ENCODE measurements at regions not wholly inside any gene's neighbourhood (a gene's known extent, or its start where the extent isn't known, plus 50 kb on each side); places are given as distances from the start of the nearest gene placed in this dataset.

DNA sequence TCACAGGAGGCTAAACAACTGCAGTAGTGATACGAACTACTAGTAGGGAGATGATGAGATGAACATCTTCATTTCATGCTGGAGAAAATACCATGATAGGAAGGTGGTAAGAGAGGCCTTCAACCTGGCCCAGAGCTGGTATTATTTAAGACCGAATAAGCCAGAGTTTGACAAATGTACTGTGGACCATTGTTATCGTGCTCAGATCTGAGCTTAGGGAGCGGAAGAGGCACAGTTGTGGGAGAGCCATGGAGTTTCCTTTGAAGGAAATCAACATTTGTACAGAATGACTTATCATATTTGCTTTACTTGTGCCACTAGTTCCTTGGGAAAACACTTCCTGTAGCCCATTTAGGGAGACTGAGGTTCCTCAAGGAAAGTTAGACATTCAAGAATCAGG lies 260.6 kb upstream of the TNP1 start:
- Histone ChIP-seq H3K27me3 (ENCODE audit: control insufficient read depth, insufficient read depth, low read length) (no peaks in the 10 kb centered on the region), H3K36me3 (ENCODE audit: control insufficient read depth, insufficient read depth, low read length) (no peaks in the 10 kb centered on the region), H3K4me3 (ENCODE audit: low read depth, low read length) (no peak overlapping the region)
- FAIRE-seq = no peak
- DNase-seq (ENCODE audit: low read depth) = no peak
- TF ChIP-seq, protein P1, sequence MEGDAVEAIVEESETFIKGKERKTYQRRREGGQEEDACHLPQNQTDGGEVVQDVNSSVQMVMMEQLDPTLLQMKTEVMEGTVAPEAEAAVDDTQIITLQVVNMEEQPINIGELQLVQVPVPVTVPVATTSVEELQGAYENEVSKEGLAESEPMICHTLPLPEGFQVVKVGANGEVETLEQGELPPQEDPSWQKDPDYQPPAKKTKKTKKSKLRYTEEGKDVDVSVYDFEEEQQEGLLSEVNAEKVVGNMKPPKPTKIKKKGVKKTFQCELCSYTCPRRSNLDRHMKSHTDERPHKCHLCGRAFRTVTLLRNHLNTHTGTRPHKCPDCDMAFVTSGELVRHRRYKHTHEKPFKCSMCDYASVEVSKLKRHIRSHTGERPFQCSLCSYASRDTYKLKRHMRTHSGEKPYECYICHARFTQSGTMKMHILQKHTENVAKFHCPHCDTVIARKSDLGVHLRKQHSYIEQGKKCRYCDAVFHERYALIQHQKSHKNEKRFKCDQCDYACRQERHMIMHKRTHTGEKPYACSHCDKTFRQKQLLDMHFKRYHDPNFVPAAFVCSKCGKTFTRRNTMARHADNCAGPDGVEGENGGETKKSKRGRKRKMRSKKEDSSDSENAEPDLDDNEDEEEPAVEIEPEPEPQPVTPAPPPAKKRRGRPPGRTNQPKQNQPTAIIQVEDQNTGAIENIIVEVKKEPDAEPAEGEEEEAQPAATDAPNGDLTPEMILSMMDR (IDR thresholded peaks at IDR 0.05; ENCODE audit: insufficient read depth, low read length, severe bottlenecking) = no peak

DNA sequence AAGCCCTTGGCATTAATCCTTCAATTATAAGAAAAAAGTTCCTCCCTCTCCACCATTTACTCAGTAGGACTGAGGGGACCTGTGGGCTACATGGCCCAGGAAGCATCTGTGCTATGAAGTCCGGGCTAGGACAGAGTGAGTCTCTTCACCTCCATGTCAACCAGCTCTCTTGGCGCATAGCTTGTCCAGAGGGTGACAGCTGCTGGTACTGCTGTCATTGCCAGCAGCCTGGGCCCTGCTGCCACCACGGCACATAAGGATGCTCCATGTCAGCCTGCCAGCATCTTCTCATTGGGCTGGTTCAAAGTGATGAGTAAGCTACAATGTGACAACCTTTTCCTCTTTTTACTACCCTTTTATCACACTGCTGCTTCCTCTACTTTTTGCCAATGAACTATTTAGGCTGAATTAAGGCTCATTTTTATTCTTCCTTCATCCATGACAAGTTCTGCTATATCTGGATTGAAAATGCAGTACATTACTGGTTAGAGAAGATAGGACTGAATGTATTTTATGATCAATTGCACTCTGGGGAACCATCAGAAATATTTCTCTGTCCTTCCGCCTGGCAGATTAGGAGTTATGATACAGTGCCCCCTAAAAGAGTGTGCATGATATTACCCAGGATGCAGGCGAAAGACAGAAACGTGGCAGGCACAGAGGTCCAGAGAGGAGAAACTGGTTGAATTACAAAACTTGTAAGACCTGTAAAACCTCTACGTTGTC lies 258.9 kb upstream of the TNP1 start:
- TF ChIP-seq, protein P1 (IDR thresholded peaks at IDR 0.05; ENCODE audit: insufficient read depth, low read length, severe bottlenecking) = no peak
- FAIRE-seq = no peak

DNA sequence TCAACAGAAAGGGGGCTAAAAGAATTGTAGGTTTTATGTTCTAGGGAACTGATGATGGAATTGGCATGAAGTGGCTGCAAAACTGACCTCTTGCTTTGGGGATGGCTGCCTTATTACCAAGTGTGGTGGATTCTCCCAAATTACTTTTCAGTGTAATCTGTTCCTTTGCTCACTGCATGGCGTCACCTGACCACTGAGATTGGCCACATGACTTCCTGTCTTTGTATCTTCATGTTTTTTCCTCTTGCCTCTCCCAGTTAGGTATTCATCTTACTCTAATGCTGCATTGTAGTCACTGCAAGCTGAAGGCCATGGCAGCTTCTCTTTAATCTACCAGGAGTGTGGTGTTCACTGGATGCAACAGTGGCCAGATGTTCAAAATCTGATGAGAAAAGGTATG lies 257.7 kb upstream of the TNP1 start:
- Histone ChIP-seq H3K4me3 (ENCODE audit: low read depth, low read length) (no peak overlapping the region), H3K36me3 (ENCODE audit: control insufficient read depth, insufficient read depth, low read length) (no peaks in the 10 kb centered on the region), H3K27me3 (ENCODE audit: control insufficient read depth, insufficient read depth, low read length) (no peaks in the 10 kb centered on the region)
- FAIRE-seq (no peak), DNase-seq (ENCODE audit: low read depth) (no peak)
- TF ChIP-seq, protein P1 (IDR thresholded peaks at IDR 0.05; ENCODE audit: insufficient read depth, low read length, severe bottlenecking) = no peak

More for the DNA sequence above, 258.9 kb upstream of the TNP1 start:
- no peak for DNase-seq (ENCODE audit: low read depth)
- Histone ChIP-seq H3K36me3 (ENCODE audit: control insufficient read depth, insufficient read depth, low read length) (no peaks in the 10 kb centered on the region), H3K27me3 (ENCODE audit: control insufficient read depth, insufficient read depth, low read length) (no peaks in the 10 kb centered on the region), H3K4me3 (ENCODE audit: low read depth, low read length) (no peak overlapping the region)

DNA sequence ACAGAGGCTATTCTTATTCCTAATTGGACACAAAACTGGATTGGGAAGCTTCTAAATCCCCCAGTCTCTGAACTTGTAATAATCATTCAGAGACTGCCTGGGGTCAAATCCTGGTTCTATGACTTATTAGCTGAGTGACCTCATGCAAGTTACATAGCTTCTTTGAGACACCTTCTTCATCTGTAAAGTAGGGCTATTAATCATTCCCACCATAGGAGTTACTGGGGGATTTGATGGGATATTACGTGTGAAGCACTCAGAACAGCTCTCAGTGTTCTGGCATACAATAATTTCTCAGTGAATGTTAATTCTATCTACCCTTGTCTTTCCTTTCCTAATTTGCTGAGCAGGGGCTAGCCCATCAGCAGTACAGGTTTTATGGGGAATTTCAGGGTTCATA lies 256.7 kb upstream of the TNP1 start:
- no peaks in the 10 kb centered on the region for H3K27me3 ChIP-seq (ENCODE audit: control insufficient read depth, insufficient read depth, low read length)
- no peak overlapping the region for H3K4me3 ChIP-seq (ENCODE audit: low read depth, low read length)
- H3K36me3 ChIP-seq (ENCODE audit: control insufficient read depth, insufficient read depth, low read length) = no peaks in the 10 kb centered on the region
- DNase-seq (ENCODE audit: low read depth) (no peak), FAIRE-seq (no peak)
- TF ChIP-seq, protein P1 (IDR thresholded peaks at IDR 0.05; ENCODE audit: insufficient read depth, low read length, severe bottlenecking) = no peak

DNA sequence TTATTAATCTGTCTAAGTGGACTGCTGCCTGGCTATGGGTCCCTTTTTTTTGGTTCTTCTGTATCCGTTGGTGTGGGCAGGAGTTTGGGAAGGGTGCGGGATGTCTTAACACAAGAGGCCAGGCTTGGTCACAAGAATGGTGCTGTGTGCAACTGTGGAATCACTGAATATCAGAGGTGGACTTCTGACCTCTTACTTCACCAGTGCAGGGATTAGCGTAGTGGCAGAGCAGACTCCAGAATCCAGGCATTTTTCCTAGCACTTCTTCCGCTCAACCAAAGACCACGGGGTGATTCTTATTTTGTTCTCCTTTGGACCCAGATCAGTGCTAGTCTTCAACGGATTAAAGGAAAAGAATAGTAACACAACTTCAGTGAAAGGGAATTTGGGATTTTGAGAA lies 254.3 kb upstream of the TNP1 start:
- no peak overlapping the region for H3K4me3 ChIP-seq (ENCODE audit: low read depth, low read length)
- no peaks in the 10 kb centered on the region for H3K36me3 ChIP-seq (ENCODE audit: control insufficient read depth, insufficient read depth, low read length)
- no peaks in the 10 kb centered on the region for H3K27me3 ChIP-seq (ENCODE audit: control insufficient read depth, insufficient read depth, low read length)
- FAIRE-seq = no peak
- TF ChIP-seq, protein P1 (IDR thresholded peaks at IDR 0.05; ENCODE audit: insufficient read depth, low read length, severe bottlenecking) = no peak
- DNase-seq (ENCODE audit: low read depth) = no peak

DNA sequence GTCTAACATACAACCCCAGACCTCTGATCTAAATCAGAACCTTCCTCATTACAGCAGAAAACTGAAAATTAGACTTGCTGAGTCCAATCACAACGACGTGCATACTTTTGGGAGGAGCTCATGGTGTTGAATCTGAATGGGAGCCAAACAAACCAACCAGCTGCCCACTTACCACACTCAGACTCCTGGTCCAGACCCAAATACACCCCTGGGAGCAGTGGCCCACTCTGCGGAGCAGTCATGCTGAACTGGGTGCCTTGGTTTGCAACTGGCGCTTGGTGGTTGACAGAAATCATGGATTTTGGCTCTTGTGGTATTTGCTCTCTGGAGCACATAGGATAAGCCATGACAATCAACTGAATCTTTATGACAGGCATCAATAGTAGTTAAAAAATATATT lies 253.6 kb upstream of the TNP1 start:
- TF ChIP-seq, protein P1 (IDR thresholded peaks at IDR 0.05; ENCODE audit: insufficient read depth, low read length, severe bottlenecking) = no peak
- Histone ChIP-seq H3K4me3 (ENCODE audit: low read depth, low read length) (no peak overlapping the region), H3K36me3 (ENCODE audit: control insufficient read depth, insufficient read depth, low read length) (no peaks in the 10 kb centered on the region), H3K27me3 (ENCODE audit: control insufficient read depth, insufficient read depth, low read length) (no peaks in the 10 kb centered on the region)
- DNase-seq (ENCODE audit: low read depth) (no peak), FAIRE-seq (no peak)

Data from bronchial epithelial cell (primary cell).